ENCODE measurements at regions not wholly inside any gene's neighbourhood (a gene's known extent, or its start where the extent isn't known, plus 50 kb on each side); places are given as distances from the start of the nearest gene placed in this dataset.

DNA sequence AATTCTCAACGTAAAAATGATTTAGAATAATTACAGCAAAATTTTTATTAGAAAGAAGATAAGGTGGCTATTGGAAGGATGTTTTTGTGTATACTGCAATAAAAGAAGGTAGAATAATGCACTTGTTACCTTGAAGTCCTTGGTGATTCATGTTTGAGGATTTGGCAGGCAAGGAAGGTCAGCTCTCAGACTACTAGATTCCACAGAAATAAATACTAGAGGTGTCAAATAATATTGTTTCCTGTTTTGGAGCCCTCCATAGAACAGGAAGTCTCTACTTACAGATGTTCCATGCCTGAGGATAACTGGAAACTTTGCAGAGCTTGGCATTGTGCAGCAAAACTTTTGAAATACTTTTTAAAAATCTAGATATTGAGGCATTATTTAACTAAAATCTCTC, 284.3 kb upstream of the SYT1 start:
- FAIRE-seq (no peak), DNase-seq (ENCODE audit: low spot score) (no peak)

DNA sequence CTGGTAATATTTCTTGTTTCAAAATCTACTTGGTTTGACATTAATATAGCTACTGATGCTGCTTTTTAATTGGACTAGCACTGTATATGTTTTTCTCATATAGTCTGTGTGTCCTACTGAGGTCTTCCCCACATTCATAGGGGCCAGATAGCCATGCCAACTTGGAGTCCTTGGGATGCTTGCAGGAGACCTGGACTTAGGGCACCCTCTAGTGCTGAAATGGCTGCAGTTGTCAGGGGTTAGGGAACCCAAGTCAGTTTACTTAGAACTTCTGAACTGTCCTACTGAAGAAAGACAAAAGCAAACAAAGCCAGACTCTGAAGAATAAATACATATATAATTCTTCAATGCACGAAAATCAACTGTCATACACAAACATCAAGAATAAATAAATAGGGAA, 279.9 kb upstream of the SYT1 start:
- DNase-seq (ENCODE audit: low spot score) (no peak), FAIRE-seq (no peak)

DNA sequence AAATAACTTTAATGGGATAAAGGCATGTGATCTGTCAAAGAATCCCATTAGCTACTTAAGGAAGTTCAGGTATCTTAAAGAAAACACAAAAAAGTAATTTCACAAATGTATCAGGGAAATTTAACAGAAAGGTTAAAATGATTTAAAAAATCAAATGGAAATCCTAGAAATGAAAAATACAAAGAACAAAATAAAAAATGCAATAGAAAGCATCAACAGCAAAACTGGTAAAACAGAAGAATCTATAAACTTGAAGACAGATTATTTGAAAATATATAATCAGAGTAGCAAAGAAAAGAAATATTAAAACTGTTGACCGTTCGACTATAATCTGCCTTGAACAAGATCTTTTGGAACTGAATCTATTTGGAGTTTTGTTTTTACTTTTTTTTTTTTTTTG, 279.4 kb upstream of the SYT1 start:
- DNase-seq (ENCODE audit: low spot score) (no peak), FAIRE-seq (no peak)

DNA sequence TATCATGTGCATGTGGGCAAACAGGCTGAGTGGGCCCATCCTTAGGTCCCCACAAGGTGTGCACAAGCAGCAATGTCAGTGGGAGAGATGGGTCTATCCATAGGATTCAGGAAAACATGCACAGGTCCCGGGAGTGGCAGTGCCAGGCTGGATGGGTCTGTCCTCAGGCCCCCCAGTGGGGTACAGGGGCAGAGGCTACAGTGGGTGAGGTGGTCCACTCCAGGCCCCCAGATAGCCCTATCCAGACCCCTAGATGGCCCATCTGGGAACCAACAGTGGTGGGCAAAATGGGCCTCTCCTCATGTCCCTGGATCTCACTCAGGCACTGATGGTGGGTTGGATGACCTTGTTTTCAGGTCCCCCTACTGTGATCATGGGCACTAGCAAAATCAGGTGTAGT, 277.8 kb upstream of the SYT1 start:
- DNase-seq (ENCODE audit: low spot score), result no peak
- no peak for FAIRE-seq

DNA sequence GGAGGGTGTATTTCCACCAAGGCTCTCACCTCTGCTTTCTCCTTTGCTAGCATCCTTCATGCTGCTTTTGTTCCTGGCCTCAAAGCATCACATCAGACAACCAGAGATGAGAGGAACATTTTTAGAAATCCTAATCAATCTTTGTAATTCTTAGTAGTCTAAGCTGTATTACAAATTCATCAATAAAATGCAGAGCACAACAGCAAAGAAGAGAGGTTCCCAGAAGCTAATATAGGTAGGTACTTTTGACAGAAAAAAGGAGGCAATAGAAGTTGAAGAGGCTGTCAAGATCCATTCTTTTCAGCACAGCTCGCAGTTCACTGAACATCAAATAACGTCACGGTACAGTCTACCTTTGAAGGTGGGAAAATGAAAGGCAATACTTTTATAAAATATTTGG, 265.2 kb upstream of the SYT1 start:
- no peak for FAIRE-seq
- no peak for DNase-seq (ENCODE audit: low spot score)

DNA sequence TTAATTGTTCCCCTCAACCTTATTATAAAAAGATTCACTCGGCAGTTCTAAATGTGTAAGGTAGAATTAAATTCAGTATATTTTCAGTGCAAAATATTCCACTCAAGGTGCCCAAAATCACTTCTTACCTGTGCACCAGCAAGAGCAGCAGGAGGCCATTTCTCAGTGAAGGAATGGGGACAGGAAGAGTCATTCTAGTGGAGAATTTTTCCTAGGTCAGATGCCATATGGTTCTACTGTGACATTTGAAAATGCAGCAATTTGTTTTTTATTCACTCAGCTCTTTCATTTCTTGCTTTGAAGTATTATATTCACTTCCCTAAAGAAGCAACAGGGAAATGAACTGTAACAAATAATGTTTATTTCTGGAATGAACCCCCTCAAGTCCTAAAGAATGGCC, 264.0 kb upstream of the SYT1 start:
- FAIRE-seq (no peak), DNase-seq (ENCODE audit: low spot score) (no peak)

DNA sequence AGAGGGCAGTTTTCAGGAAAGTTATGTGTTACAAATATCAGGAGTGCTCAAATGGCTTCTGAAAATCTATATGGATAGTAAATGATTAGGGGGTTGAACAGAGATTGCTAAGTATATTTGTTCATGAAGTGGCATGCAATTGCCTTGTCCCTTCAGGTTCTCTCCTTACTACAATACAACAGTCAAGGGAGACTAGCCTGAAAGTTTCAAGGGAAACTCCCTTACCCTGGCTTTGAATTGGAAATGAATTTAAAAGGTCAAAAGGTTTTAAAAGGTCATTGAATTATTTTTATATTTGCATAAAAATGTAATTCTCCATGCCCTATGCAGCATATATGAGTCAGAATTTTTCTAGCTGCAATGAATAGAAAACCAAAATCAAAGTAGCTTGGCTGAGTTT, 253.1 kb upstream of the SYT1 start:
- no peak for FAIRE-seq

DNA sequence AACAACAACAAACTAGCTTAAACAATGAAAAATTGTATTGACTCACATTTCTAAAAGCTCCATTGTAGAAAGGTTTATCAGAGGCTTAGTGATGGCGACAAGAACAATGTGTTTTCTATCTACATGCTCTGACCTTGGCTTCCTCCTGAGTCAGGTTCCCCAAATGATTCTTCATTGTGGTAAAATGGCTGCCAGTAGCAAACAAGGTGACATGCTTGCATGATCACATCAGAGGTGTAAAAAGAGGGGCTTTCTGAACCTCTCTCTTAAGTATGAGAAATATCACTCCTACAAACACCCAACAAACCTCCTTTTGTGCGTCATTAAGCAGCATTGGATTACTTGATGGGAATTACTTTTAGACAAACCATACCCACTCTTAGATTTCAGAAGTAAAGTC, 252.4 kb upstream of the SYT1 start:
- DNase-seq (ENCODE audit: low spot score) (no peak), FAIRE-seq (no peak)

More for the DNA sequence above, 253.1 kb upstream of the SYT1 start:
- DNase-seq (ENCODE audit: low spot score), result no peak

DNA sequence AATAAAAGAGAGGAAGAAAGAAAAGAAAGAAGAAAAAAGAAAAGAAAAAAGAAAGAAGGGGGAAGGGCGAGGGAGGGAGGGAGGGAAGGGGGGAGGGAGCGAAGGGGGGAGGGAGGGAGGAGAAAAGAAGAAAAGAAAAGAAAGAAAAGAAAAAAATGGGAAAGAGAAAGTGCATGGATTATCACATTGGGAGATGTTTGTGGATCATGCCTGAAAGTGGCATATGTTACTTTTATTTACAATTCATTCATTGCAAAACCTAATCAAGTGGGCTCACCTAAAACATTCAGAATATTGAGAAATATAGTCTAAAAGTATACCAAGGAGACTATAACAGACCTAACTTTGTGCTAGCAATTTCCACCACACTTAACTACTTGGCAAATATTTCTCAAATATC, 246.9 kb upstream of the SYT1 start:
- no peak for DNase-seq (ENCODE audit: low spot score)
- no peak for FAIRE-seq

DNA sequence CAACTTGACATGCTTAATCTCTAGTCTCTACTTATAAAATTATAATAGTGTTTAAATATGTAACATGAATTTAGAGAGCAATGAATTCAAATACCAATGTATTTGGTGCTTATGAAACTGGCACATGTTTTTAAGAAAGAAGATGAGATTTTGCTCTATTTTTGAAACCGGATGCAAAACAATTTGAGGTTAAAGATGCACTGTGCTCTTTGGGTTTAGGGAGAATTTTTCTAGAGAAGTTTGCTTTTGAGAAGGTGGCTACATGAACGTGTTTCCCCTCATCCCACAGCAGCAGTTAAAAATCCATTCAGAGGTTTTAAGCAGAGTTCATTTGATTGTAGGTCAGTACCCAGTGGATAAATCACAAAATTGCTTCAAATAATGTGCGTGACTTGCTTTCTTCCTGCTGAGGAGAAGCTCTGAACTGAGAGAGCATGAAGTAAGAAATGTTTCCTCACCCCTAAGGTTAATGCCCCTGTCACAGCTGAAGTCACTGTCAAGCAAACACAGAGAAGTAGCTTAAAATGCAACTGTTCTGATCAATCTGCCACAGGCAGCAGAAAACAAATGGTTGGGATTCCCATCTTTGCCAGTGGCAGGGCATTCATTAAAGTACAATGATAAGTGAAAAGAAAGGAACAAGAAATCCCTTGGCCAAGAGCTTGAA, 241.9 kb upstream of the SYT1 start:
- FAIRE-seq (no peak), DNase-seq (ENCODE audit: low spot score) (no peak)

DNA sequence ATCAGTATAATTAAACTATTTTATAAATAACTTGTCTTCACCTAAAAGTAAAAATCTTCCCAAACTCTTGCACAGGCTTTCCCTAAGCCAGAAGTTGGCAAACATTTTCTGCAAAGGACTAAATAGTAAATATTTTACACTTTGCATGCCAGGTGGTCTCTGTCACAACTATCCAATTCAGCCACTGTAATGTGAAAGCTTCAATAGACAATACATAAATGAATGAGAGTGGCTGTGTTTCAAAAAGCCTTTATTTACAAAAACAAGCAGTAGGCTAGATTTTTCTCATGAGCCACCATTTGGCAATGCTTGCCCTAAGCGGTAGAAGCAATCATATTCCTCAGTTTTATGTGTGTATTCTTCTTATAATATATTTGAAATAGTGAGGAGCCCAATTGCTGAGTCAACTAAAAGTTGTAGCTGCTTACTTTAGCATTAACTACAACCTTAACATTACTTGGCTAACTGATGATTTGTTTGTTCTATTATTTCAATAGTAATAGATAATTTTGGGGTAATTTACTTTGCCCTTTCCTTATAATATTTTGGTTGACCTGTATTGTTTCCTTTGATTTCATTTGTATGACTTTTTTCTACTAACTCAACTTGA, 236.0 kb upstream of the SYT1 start:
- no peak for DNase-seq (ENCODE audit: low spot score)

DNA sequence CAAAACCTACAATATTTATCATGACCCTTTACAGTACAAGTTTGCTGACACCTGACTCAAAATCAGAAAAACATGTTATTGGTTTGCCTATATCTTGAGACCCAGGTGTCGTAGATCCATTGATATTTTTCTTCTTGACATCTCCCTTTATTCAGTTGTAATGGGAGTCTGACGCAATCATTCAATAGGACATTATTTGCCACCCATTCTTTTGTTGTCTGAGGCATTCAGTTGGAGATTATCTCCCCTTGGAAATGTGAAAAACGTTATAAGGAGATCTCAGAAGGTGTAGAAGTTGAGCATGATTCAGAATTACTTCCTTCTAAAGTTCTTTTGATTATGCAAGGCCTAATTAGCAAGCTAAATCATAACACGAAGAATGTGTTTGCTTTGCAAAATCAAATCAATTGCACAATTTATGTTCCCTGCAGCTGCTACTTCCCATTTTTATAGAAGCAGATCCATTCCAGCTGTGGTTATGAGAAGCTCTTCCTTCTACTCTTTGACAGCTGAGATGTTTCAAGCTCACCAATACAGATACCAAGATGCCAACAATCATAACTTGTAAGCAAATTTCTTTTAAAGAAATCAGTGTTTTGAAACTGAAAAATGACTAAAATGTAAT, 228.2 kb upstream of the SYT1 start:
- FAIRE-seq, result no peak

More for the DNA sequence above, 236.0 kb upstream of the SYT1 start:
- FAIRE-seq, result no peak

DNA sequence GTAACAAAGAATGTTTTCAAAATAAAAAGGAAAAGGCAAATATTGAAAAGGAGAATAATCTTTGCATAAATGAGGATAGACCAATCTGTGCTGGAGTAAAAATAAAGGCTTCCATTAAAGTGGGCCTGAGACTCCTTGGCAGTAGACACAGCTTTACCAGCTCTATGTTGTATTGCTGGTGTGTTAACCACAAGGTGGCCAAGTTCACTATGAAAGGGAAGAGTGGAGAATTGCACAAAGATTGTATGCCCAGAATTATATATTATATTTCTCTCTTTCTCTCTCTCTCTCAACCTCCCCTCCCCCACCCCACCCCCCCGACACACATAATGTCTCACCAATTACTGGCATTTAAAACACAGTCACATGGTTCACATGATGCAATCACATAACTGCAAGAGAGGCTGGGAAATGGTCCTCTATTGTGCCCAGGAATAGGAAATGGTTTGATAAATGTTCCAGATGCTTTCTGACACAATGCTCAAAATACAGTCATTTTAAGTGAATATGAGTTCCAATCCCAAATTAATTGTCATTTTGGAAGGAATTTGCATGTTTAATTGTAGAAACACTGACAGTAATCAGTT, 222.6 kb upstream of the SYT1 start:
- DNase-seq (ENCODE audit: low spot score) (no peak), FAIRE-seq (no peak)

More for the DNA sequence above, 228.2 kb upstream of the SYT1 start:
- DNase-seq (ENCODE audit: low spot score), result no peak

DNA sequence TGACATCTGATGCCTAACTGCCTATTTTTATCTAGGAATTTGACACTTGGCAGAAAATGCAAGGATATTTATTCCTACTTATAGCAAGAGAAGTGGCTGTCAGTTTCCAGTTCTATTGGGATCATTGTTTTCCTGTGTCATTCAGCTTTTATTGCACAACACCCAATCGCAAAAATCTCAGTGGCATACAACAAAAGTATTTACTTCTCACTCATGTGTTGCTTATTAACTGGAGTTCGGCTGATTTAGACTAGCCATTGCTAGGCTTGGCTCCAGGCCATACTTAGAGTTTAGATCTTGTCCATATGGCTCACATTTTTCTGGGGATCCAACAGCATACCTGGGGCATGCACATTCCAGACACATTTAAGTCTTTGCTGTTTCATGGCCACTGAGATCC, 218.6 kb upstream of the SYT1 start:
- DNase-seq (ENCODE audit: low spot score), result no peak
- no peak for FAIRE-seq

DNA sequence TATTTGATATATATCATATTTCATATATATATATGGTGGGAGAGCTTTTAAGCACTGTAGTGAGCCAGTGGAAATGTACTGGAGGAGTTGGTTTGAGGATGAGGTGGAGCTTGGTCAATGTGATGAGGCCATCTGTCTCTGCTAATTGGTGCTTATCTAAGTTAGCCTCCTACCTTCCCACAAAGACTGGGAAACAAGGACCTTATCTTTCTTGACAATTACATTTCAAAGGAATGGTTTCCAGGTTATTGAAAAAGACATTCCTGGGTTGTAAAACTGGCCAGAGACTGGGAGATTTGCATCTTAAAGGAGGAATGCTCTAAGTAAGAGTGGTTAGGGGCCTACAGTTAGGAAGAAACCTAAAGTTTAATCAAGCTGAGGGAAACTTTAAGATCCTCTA, 212.8 kb upstream of the SYT1 start:
- no peak for FAIRE-seq
- no peak for DNase-seq (ENCODE audit: low spot score)

DNA sequence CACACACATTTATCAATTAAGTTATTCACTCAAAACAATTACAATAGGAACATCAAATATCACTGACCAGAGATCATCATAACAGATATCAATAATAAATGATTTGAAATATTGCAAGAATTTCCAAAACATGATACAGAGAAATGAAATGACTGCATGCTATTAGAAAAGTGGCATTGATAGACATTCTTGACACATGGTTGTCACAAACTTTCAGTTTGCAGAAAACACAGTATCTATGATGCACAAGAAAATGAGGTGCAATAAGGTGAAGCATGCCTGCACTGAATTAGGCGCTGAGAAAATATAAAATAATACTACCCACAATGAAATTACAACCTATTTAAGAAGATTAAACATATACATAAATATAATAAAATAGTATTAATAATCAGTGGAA, 198.0 kb upstream of the SYT1 start:
- DNase-seq (ENCODE audit: low spot score) (no peak), FAIRE-seq (no peak)

DNA sequence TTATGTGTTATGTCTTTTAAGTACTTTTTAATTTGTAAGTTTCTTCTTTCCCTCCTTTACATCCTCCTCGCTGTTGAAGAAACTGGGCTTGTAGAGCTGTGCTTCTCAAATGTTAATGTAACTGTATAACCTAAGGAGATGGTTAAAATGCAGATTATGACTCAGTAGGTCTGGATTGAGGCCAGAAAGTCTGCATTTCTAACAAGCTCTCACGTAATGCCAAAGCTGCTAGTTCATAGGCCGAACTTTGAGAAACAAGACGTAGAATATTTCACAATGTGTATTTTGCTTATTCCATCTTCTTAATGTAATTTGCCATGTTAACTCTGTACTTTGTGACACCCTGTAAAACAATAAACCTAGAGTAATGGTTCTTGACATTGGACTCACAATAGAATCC, 193.3 kb upstream of the SYT1 start:
- no peak for DNase-seq (ENCODE audit: low spot score)
- FAIRE-seq, result no peak

DNA sequence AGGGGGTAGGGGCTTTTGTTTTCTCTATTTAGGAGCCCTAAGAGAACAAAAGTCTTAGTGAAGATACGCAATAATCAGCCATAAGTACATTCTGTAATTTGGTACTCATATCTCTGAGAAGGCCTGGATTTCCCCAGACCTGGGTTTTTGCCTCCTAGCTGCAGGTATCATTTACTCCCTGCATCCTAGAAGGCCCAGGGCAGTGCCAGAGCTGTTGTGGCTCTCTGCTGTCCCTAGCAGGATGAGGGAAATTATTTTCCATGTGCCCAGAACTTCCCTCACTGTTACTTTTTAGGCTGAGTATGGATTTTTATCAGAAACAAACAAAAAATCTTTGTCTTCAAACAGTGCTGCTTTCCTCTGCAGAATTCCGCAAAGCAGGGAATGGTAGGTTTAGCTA, 192.5 kb upstream of the SYT1 start:
- DNase-seq (ENCODE audit: low spot score), result no peak
- FAIRE-seq, result no peak

DNA sequence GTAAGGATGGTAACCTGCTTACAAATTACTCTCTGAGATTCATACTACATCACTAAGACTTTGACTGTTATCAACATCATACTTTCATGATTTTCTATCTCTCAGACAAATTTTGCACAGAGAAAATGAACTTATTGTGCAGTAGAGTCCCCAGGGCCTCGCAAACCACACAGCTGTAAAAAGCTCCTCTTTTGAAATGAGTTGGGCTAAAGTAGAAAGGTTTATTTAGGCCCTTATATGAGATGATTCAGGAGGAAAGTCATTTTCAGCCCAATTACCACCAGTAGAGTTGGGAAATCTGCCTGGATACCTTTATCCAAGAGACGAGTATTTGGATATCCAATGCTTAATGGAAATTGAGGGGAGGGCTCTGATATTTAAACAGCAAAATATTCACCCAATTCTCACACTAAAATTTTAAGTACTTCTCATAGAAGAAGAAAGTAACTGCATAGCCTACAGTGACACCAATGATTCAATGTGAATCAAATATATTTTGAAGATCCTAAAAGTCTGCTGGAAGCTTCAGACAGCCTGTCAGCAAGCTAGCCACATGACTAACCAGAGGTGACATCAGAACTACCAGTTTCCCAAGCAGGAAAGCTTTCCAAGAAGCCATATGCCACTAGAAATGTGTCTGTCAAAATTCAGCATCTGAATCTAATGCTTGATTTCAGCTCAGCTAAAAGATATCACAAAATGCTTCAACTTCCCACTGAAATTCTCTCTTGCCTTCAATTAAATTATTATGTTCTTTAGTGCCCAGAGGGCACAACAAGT, 190.1 kb upstream of the SYT1 start:
- FAIRE-seq, result no peak

DNA sequence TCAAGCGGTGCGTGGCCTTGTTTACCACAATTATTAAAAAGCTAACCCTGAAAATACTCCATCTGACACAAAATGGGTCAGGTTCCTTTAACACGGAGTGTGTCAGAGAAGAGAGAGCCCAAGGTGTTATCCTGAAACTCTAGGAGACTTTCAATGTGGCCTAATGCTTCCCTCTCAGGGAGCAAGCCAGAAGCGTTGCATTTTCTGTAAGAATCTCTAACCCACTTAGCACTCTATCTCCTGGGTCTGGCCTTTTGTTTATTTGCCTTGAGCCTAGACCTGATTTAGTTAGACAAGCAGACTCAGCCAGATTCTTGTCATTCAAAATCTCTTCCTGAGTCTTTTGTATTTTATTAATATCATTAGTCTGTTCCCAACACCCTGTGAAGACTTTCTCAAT, 184.0 kb upstream of the SYT1 start:
- no peak for DNase-seq (ENCODE audit: low spot score)
- FAIRE-seq, result no peak

More for the DNA sequence above, 190.1 kb upstream of the SYT1 start:
- no peak for DNase-seq (ENCODE audit: low spot score)

DNA sequence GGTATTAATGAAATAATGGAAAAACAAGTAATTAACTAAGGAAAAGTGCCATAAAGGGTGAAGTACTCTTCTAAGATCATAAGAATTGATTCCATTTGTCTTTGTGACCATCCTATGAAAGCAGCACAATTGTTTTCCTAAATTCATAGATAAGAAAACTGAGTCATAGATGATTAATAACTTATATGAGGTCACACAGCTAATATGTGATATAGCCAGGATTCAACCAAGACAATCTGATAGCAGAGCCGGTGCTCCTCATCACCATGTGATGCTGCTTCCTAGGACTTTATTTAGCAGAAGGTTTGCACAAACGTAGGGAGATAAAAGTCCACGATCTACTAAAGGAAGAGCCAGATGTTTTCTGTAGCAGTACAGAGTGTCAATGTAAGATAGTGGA, 181.5 kb upstream of the SYT1 start:
- DNase-seq (ENCODE audit: low spot score), result no peak
- no peak for FAIRE-seq

DNA sequence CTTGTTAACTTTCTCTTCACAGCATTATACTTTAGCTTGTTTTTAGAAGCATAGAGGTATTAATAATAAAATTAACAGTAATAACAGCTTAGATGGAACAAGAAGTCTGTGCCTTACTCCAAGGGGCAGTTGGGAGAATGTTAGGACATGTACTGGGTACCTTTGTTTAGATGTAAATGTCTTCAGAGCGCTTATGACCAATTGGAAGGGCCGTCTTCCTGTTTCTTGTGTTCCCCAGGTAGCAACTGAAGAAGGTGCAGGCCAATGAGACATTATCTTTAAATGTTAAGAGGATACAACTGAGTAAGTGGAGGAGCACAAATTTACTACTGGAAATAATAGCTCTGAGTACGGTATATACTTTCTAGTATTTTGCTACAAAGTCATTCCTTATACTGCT, 180.9 kb upstream of the SYT1 start:
- DNase-seq (ENCODE audit: low spot score), result no peak
- FAIRE-seq, result no peak
